ENCODE measurements at regions not wholly inside any gene's neighbourhood (a gene's known extent, or its start where the extent isn't known, plus 50 kb on each side); places are given as distances from the start of the nearest gene placed in this dataset.

GRCh38 chr2:129133692-129134641 is 815.3 kb upstream of the HS6ST1 start:
- Mint-ChIP-seq H3K36me3 (ENCODE audit: insufficient read depth, unreplicated experiment) (no peaks in the 10 kb centered on the region), H3K9me3 (ENCODE audit: unreplicated experiment) (no peaks in the 10 kb centered on the region), H3K27me3 (ENCODE audit: insufficient read depth, unreplicated experiment) (peaks cover 4% of the 10 kb centered on the region), H3K27ac (ENCODE audit: unreplicated experiment) (no peak overlapping the region), H3K4me3 (ENCODE audit: unreplicated experiment) (no peak overlapping the region), H3K4me1 (ENCODE audit: low read depth, unreplicated experiment) (no peaks in the 10 kb centered on the region)
- intact Hi-C loops (cut with micrococcal nuclease; ENCODE audit: unreplicated experiment), result no loop called here
- POLR2A ChIA-PET, result no interaction called here
- H3K27me3 ChIP-seq (replicated peaks; ENCODE audit: control insufficient read depth, insufficient read depth, low read length), result no peaks in the 10 kb centered on the region
- BruUV-seq (replicated peaks), result no TSS peak
- H3K36me3 ChIP-seq (ENCODE audit: control insufficient read depth, insufficient read depth, low read length), result no peaks in the 10 kb centered on the region
- CTCF ChIA-PET, result no interaction called here
- TF ChIP-seq CTCF (IDR thresholded peaks at IDR 0.05; ENCODE audit: insufficient read depth in 1 of 2, low read depth in 1 of 2, low read length in 1 of 2, severe bottlenecking in 1 of 2, unreplicated experiment in 1 of 2), result no peak
- no peak overlapping the region for H3K4me3 ChIP-seq (ENCODE audit: low read depth, low read length)
- no peak for DNase-seq
- no peaks in the 10 kb centered on the region for H3K9me3 ChIP-seq
- H3K4me1 ChIP-seq, result no peaks in the 10 kb centered on the region

- H3K4me1 Mint-ChIP-seq (ENCODE audit: low read depth, unreplicated experiment), result no peaks in the 10 kb centered on the region
- no peaks in the 10 kb centered on the region for H3K4me1 ChIP-seq
- H3K4me3 ChIP-seq (ENCODE audit: low read depth, low read length), result no peak overlapping the region
- TF ChIP-seq CTCF (IDR thresholded peaks at IDR 0.05; ENCODE audit: insufficient read depth in 1 of 2, low read depth in 1 of 2, low read length in 1 of 2, severe bottlenecking in 1 of 2, unreplicated experiment in 1 of 2), result no peak
- no peaks in the 10 kb centered on the region for H3K9me3 ChIP-seq
- BruUV-seq (replicated peaks), result no TSS peak
- DNase-seq, result no peak
- POLR2A ChIA-PET, result no interaction called here
- H3K27ac Mint-ChIP-seq (ENCODE audit: unreplicated experiment), result no peak overlapping the region
- H3K4me3 Mint-ChIP-seq (ENCODE audit: unreplicated experiment), result no peak overlapping the region
- H3K27me3 ChIP-seq (replicated peaks; ENCODE audit: control insufficient read depth, insufficient read depth, low read length), result no peaks in the 10 kb centered on the region
- H3K27me3 Mint-ChIP-seq (ENCODE audit: insufficient read depth, unreplicated experiment), result peaks cover 4% of the 10 kb centered on the region
- H3K9me3 Mint-ChIP-seq (ENCODE audit: unreplicated experiment), result no peaks in the 10 kb centered on the region
- CTCF ChIA-PET, result no interaction called here
- no peaks in the 10 kb centered on the region for H3K36me3 ChIP-seq (ENCODE audit: control insufficient read depth, insufficient read depth, low read length)
- H3K36me3 Mint-ChIP-seq (ENCODE audit: insufficient read depth, unreplicated experiment), result no peaks in the 10 kb centered on the region
- intact Hi-C loops (cut with micrococcal nuclease; ENCODE audit: unreplicated experiment), result no loop called here
Observed at GRCh38 chr2:129135017-129135416, 816.3 kb upstream of the HS6ST1 start.

GRCh38 chr2:129139380-129139779 is 820.7 kb upstream of the HS6ST1 start:
- Histone ChIP-seq H3K36me3 (ENCODE audit: control insufficient read depth, insufficient read depth, low read length) (no peaks in the 10 kb centered on the region), H3K4me3 (ENCODE audit: low read depth, low read length) (no peak overlapping the region), H3K4me1 (no peaks in the 10 kb centered on the region), H3K9me3 (0 out of 2 replicates have a peak, but pooled peaks cover 3% of the 10 kb centered on the region), H3K27me3 (replicated peaks; ENCODE audit: control insufficient read depth, insufficient read depth, low read length) (no peaks in the 10 kb centered on the region)
- Mint-ChIP-seq H3K4me1 (ENCODE audit: low read depth, unreplicated experiment) (no peaks in the 10 kb centered on the region), H3K4me3 (ENCODE audit: unreplicated experiment) (no peak overlapping the region), H3K27ac (ENCODE audit: unreplicated experiment) (no peak overlapping the region), H3K36me3 (ENCODE audit: insufficient read depth, unreplicated experiment) (no peaks in the 10 kb centered on the region), H3K27me3 (ENCODE audit: insufficient read depth, unreplicated experiment) (peaks cover 9% of the 10 kb centered on the region), H3K9me3 (ENCODE audit: unreplicated experiment) (no peaks in the 10 kb centered on the region)
- BruUV-seq (replicated peaks), result no TSS peak
- no peak for DNase-seq
- ChIA-PET POLR2A (no interaction called here), CTCF (no interaction called here)
- TF ChIP-seq CTCF (IDR thresholded peaks at IDR 0.05; ENCODE audit: insufficient read depth in 1 of 2, low read depth in 1 of 2, low read length in 1 of 2, severe bottlenecking in 1 of 2, unreplicated experiment in 1 of 2), result no peak
- intact Hi-C loops (cut with micrococcal nuclease; ENCODE audit: unreplicated experiment), result no loop called here

Measured in Caco-2 (cell line).